Neural progenitor cell (in vitro differentiated cells): ENCODE measurements at regions not wholly inside any gene's neighbourhood (a gene's known extent, or its start where the extent isn't known, plus 50 kb on each side); places are given as distances from the start of the nearest gene placed in this dataset.

Source experiments
- DNase-seq: peaks from one replicate; pipeline ENCODE4 v3.0.0-alpha.2; 2016; ENCODE audit warnings: low spot score
- H2AFZ ChIP-seq: fragments of 200-600 bp; sonication (generic); replicated peaks from 2 replicates; pipeline ENCODE4 v1.6.1; 2016; ENCODE audit warnings: antibody characterized with exemption
- H3F3A ChIP-seq: fragments of 200-600 bp; sonication (generic); 2 replicates; pipeline ENCODE4 v1.6.1; 2016; ENCODE audit warnings: antibody characterized with exemption, low read depth
- H3K27ac ChIP-seq: fragments of 200-600 bp; sonication (generic); 2 replicates; pipeline ENCODE4 v1.5.1; 2016; ENCODE audit warnings: mild to moderate bottlenecking
- H3K27me3 ChIP-seq: fragments of 200-600 bp; sonication (generic); 2 replicates; pipeline ENCODE4 v1.6.1; 2016; ENCODE audit warnings: mild to moderate bottlenecking, moderate library complexity
- H3K36me3 ChIP-seq: fragments of 200-600 bp; sonication (generic); 2 replicates; pipeline ENCODE4 v1.5.1; 2016
- H3K4me1 ChIP-seq: fragments of 200-600 bp; sonication (generic); 2 replicates; pipeline ENCODE4 v1.6.1; 2016; ENCODE audit warnings: mixed run types
- H3K4me2 ChIP-seq: fragments of 200-600 bp; sonication (generic); 2 replicates; pipeline ENCODE4 v1.6.1; 2016
- H3K4me3 ChIP-seq: fragments of 200-600 bp; sonication (generic); 2 replicates; pipeline ENCODE4 v1.5.1; 2016
- H3K79me2 ChIP-seq: fragments of 200-600 bp; sonication (generic); 2 replicates; pipeline ENCODE4 v1.6.1; 2016; ENCODE audit warnings: low read depth
- H3K9ac ChIP-seq: fragments of 200-600 bp; sonication (generic); 2 replicates; pipeline ENCODE4 v1.6.1; 2016
- H3K9me3 ChIP-seq: fragments of 200-600 bp; sonication (generic); 2 replicates; pipeline ENCODE4 v1.5.1; 2016; ENCODE audit warnings: low read depth
- H4K20me1 ChIP-seq: fragments of 200-600 bp; sonication (generic); 2 replicates; pipeline ENCODE4 v1.6.1; 2016; ENCODE audit warnings: low read depth
- H3K27ac Mint-ChIP-seq: 3 replicates; pipeline ENCODE4 v1.8.0; 2021; ENCODE audit warnings: mixed read lengths
- H3K27me3 Mint-ChIP-seq: 2 replicates; pipeline ENCODE4 v1.8.0; 2022; ENCODE audit warnings: low read depth, mild to moderate bottlenecking, inconsistent platforms, moderate library complexity, mixed read lengths; ENCODE audit not compliant: insufficient read depth
- H3K36me3 Mint-ChIP-seq: 3 replicates; pipeline ENCODE4 v1.8.0; 2021; ENCODE audit warnings: mixed read lengths
- H3K4me1 Mint-ChIP-seq: 3 replicates; pipeline ENCODE4 v1.8.0; 2021; ENCODE audit warnings: mixed read lengths
- H3K4me3 Mint-ChIP-seq: 3 replicates; pipeline ENCODE4 v1.8.0; 2021; ENCODE audit warnings: mild to moderate bottlenecking, moderate library complexity, mixed read lengths
- H3K9me3 Mint-ChIP-seq: 3 replicates; pipeline ENCODE4 v1.8.0; 2020; ENCODE audit warnings: mixed read lengths
- EZH2 ChIP-seq: fragments of 200-600 bp; sonication (generic); IDR thresholded peaks from 2 replicates; pipeline ENCODE4 v1.6.1; 2017; ENCODE audit warnings: antibody characterized with exemption, mild to moderate bottlenecking, moderate library complexity
- EZH2phosphoT487 ChIP-seq: fragments of 200-600 bp; sonication (generic); IDR thresholded peaks from 2 replicates; pipeline ENCODE4 v1.6.1; 2017; ENCODE audit warnings: antibody characterized with exemption
- TF ChIP-seq, protein P1 (sequence below): fragments of 200-600 bp; sonication (generic); IDR thresholded peaks from 2 replicates; pipeline ENCODE4 v1.5.1; 2017; ENCODE audit warnings: antibody characterized with exemption, mild to moderate bottlenecking

DNA sequence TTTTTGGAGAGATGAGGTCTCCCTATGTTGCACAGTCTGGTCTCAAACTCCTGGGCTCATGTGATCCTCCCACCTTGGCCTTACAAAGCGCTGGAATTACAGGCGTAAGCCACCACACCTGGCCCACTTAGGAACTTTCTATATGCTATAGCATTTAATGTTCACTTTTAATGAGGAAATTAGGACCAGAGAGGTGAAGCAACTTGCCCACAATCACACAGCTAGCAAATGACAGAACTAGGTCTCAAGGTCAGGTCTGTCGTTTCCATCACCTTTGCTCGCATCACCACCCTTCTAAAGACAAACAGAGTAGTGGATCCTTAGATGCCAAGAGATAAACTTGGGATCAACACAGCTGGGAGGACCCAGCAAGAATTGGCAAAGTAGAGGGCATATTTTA, 381.7 kb downstream of the CD83 start:
- H3K4me3 Mint-ChIP-seq = peak overlapping the region; percentile 68
- peaks cover 5% of the 10 kb centered on the region for H3K36me3 Mint-ChIP-seq

DNA sequence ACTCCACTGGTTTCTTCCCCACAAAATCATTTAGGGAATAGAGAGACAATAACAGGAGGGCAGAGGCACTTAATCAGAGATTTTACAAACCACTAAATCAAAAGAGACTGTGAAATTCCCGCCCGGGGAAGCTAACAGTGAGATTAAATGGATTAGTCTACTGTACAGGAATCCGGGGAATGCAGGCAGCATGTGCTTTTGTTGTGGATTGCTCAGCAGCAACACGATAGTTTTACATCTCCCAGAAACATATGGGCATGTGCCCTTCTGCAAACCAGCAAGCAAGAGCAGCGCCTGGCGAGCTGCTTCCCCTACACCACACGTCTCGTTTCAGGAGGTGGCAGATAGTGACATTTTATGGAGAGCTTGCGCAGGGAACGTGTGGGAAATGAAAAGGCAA, 382.3 kb downstream of the CD83 start:
- peaks cover 5% of the 10 kb centered on the region for H3K36me3 Mint-ChIP-seq
- H3K4me3 ChIP-seq = no peak overlapping the region
- peak overlapping the region; percentile 31 for H3K4me2 ChIP-seq
- peaks cover 29% of the 10 kb centered on the region for H3F3A ChIP-seq
- H4K20me1 ChIP-seq = peaks cover 2% of the 10 kb centered on the region
- peak overlapping the region; percentile 92 for H3K27ac Mint-ChIP-seq
- H3K9ac ChIP-seq = no peak overlapping the region
- peaks cover 32% of the 10 kb centered on the region for H3K4me1 ChIP-seq
- H3K4me3 Mint-ChIP-seq = peak overlapping the region; percentile 69
- H2AFZ ChIP-seq = no peak overlapping the region
- peaks cover 20% of the 10 kb centered on the region for H3K27me3 Mint-ChIP-seq
- H3K9me3 Mint-ChIP-seq = peaks cover 12% of the 10 kb centered on the region
- no peaks in the 10 kb centered on the region for H3K36me3 ChIP-seq
- H3K27me3 ChIP-seq = no peaks in the 10 kb centered on the region
- no peaks in the 10 kb centered on the region for H3K9me3 ChIP-seq
- H3K4me1 Mint-ChIP-seq = peaks cover 48% of the 10 kb centered on the region
- DNase-seq = peak; percentile 79
- no peaks in the 10 kb centered on the region for H3K79me2 ChIP-seq
- peak; percentile 52 for TF ChIP-seq EZH2phosphoT487
- no peak for TF ChIP-seq EZH2
- H3K27ac ChIP-seq = no peak overlapping the region

More for the DNA sequence above, 381.7 kb downstream of the CD83 start:
- peak overlapping the region; percentile 31 for H3K4me2 ChIP-seq
- peaks cover 32% of the 10 kb centered on the region for H3K4me1 ChIP-seq
- no peaks in the 10 kb centered on the region for H3K79me2 ChIP-seq
- no peak overlapping the region for H2AFZ ChIP-seq
- H3F3A ChIP-seq = peaks cover 29% of the 10 kb centered on the region
- H4K20me1 ChIP-seq = peaks cover 2% of the 10 kb centered on the region
- H3K4me3 ChIP-seq = no peak overlapping the region
- DNase-seq = no peak
- peaks cover 12% of the 10 kb centered on the region for H3K9me3 Mint-ChIP-seq
- H3K9ac ChIP-seq = no peak overlapping the region
- H3K36me3 ChIP-seq = no peaks in the 10 kb centered on the region
- peaks cover 20% of the 10 kb centered on the region for H3K27me3 Mint-ChIP-seq
- H3K27ac ChIP-seq = no peak overlapping the region
- H3K27ac Mint-ChIP-seq = no peak overlapping the region
- no peaks in the 10 kb centered on the region for H3K9me3 ChIP-seq
- no peaks in the 10 kb centered on the region for H3K27me3 ChIP-seq
- H3K4me1 Mint-ChIP-seq = peaks cover 46% of the 10 kb centered on the region
- no peak for TF ChIP-seq EZH2phosphoT487
- no peak for TF ChIP-seq EZH2
- TF ChIP-seq, protein P1, sequence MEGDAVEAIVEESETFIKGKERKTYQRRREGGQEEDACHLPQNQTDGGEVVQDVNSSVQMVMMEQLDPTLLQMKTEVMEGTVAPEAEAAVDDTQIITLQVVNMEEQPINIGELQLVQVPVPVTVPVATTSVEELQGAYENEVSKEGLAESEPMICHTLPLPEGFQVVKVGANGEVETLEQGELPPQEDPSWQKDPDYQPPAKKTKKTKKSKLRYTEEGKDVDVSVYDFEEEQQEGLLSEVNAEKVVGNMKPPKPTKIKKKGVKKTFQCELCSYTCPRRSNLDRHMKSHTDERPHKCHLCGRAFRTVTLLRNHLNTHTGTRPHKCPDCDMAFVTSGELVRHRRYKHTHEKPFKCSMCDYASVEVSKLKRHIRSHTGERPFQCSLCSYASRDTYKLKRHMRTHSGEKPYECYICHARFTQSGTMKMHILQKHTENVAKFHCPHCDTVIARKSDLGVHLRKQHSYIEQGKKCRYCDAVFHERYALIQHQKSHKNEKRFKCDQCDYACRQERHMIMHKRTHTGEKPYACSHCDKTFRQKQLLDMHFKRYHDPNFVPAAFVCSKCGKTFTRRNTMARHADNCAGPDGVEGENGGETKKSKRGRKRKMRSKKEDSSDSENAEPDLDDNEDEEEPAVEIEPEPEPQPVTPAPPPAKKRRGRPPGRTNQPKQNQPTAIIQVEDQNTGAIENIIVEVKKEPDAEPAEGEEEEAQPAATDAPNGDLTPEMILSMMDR = no peak

DNA sequence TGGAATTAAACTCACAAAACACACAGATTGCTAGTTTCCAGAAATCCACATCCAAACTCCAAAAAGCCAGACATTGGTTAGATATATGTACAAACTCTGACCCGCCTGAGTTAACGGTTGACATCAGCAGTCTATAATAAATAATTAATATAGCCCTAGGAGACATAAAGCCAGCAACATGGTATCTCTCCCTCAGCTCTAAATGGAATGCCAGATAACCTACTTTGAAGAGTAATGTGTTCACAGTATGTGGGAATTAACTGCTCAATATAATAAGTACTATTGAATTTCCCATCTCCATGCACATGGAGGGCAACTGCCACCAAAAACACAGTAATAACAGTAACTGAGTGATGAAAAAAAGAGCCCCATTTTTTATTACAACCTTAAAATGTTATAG, 383.2 kb downstream of the CD83 start:
- Histone ChIP-seq H3K27me3 (no peaks in the 10 kb centered on the region), H3K36me3 (no peaks in the 10 kb centered on the region), H3K4me1 (peaks cover 32% of the 10 kb centered on the region), H3F3A (peaks cover 29% of the 10 kb centered on the region), H3K9ac (no peak overlapping the region), H3K79me2 (no peaks in the 10 kb centered on the region), H3K27ac (no peak overlapping the region), H3K4me3 (no peak overlapping the region), H4K20me1 (peaks cover 2% of the 10 kb centered on the region), H2AFZ (no peak overlapping the region), H3K9me3 (no peaks in the 10 kb centered on the region), H3K4me2 (peak overlapping the region; percentile 49)
- TF ChIP-seq EZH2 (no peak), EZH2phosphoT487 (no peak)
- TF ChIP-seq, protein P1 = no peak
- peak overlapping the region; percentile 38 for H3K4me3 Mint-ChIP-seq
- peaks cover 20% of the 10 kb centered on the region for H3K27me3 Mint-ChIP-seq
- peaks cover 5% of the 10 kb centered on the region for H3K36me3 Mint-ChIP-seq
- peak overlapping the region; percentile 92 for H3K27ac Mint-ChIP-seq
- H3K4me1 Mint-ChIP-seq = peaks cover 58% of the 10 kb centered on the region
- H3K9me3 Mint-ChIP-seq = peaks cover 12% of the 10 kb centered on the region
- peak; percentile 10 for DNase-seq

DNA sequence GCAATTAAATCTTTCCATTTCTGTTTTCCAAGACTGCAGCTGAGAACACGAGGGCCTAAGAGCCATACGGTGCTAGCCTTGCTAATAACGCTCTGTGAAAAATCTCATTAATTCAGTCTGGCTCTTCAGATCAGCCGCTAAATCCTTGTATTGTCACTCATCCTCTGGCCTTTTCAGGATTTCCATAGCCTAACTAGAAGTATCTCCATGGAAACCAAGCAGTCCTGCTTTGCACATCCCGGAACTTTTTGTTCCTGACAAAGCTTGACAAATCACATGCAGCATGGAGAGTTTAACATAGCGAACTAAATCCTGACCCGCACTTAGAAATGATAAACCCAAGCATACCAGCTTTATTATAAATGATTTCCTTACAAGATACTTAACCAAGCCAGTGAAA, 383.7 kb downstream of the CD83 start:
- H3K4me1 ChIP-seq = peaks cover 32% of the 10 kb centered on the region
- peak overlapping the region; percentile 58 for H3K4me2 ChIP-seq
- DNase-seq = peak; percentile 95
- H3K9me3 ChIP-seq = no peaks in the 10 kb centered on the region
- no peaks in the 10 kb centered on the region for H3K36me3 ChIP-seq
- H2AFZ ChIP-seq = no peak overlapping the region
- H3K27ac Mint-ChIP-seq = peak overlapping the region; percentile 92
- TF ChIP-seq EZH2phosphoT487 (peak; percentile 72), EZH2 (no peak)
- TF ChIP-seq, protein P1 = no peak
- no peak overlapping the region for H3K9ac ChIP-seq
- H3K27me3 Mint-ChIP-seq = peaks cover 20% of the 10 kb centered on the region
- H4K20me1 ChIP-seq = peaks cover 2% of the 10 kb centered on the region
- peak overlapping the region; percentile 10 for H3K4me3 ChIP-seq
- no peaks in the 10 kb centered on the region for H3K79me2 ChIP-seq
- H3K36me3 Mint-ChIP-seq = peaks cover 2% of the 10 kb centered on the region
- H3K27me3 ChIP-seq = no peaks in the 10 kb centered on the region
- H3K27ac ChIP-seq = peak overlapping the region; percentile 72
- H3K9me3 Mint-ChIP-seq = peaks cover 8% of the 10 kb centered on the region
- H3K4me1 Mint-ChIP-seq = peaks cover 61% of the 10 kb centered on the region
- H3K4me3 Mint-ChIP-seq = peak overlapping the region; percentile 38
- peaks cover 29% of the 10 kb centered on the region for H3F3A ChIP-seq
